HL-60 (cell line): ENCODE measurements at regions not wholly inside any gene's neighbourhood (a gene's known extent, or its start where the extent isn't known, plus 50 kb on each side); places are given as distances from the start of the nearest gene placed in this dataset.

Experiments used
- POLR2AphosphoS5 ChIP-seq: IDR thresholded peaks from 2 replicates; pipeline ENCODE4 v1.6.1; 2012; ENCODE audit warnings: low read depth
- SPI1 ChIP-seq: IDR thresholded peaks from 2 replicates; pipeline ENCODE4 v1.6.1; 2012; ENCODE audit warnings: low read depth, mild to moderate bottlenecking, borderline replicate concordance
- TF ChIP-seq, protein P1 (sequence below): IDR thresholded peaks from one replicate; pipeline ENCODE4 v1.5.1; 2011; ENCODE audit warnings: low read length, control low read depth, inconsistent platforms; ENCODE audit not compliant: insufficient read depth
- TF ChIP-seq, protein P2 (sequence below): IDR thresholded peaks from 2 replicates; pipeline ENCODE4 v1.6.1; 2012; ENCODE audit warnings: low read depth; ENCODE audit not compliant: insufficient replicate concordance

DNA sequence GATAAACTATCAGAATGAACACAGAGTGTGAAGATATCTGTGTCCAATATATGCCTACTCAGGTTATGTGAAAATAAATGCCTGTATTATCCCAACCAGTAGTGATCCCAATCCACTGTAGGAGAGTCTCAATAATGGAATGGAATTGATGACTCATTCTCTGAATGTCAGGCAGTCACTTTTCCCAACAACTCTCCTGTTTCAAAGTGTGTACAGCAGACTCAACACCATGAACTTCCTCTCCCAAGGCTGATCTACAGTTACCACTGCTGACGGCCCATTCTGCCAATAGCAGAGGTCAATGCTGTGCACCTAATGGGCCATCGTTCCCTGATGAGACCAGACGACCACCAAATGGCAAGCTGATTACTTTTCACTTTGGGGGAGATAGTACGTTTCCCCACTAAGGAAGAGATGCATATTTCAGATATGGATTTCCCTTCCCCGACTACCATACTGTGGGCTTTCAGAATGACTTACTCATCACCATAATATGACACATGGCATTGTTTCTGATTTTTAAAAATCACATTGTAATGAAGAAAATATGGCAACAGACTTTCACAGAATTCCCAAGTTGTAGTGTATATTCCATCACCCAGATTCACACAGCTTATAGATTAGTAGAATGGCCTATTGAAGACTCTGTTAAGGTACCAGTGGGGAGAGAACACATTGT lies 601.7 kb upstream of the VRK2 start:
- TF ChIP-seq SPI1 = 0 out of 2 replicates have a peak, but pooled peaks have one; percentile 4
- TF ChIP-seq, protein P1, sequence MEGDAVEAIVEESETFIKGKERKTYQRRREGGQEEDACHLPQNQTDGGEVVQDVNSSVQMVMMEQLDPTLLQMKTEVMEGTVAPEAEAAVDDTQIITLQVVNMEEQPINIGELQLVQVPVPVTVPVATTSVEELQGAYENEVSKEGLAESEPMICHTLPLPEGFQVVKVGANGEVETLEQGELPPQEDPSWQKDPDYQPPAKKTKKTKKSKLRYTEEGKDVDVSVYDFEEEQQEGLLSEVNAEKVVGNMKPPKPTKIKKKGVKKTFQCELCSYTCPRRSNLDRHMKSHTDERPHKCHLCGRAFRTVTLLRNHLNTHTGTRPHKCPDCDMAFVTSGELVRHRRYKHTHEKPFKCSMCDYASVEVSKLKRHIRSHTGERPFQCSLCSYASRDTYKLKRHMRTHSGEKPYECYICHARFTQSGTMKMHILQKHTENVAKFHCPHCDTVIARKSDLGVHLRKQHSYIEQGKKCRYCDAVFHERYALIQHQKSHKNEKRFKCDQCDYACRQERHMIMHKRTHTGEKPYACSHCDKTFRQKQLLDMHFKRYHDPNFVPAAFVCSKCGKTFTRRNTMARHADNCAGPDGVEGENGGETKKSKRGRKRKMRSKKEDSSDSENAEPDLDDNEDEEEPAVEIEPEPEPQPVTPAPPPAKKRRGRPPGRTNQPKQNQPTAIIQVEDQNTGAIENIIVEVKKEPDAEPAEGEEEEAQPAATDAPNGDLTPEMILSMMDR = no peak
- no peak for TF ChIP-seq POLR2AphosphoS5
- TF ChIP-seq, protein P2, sequence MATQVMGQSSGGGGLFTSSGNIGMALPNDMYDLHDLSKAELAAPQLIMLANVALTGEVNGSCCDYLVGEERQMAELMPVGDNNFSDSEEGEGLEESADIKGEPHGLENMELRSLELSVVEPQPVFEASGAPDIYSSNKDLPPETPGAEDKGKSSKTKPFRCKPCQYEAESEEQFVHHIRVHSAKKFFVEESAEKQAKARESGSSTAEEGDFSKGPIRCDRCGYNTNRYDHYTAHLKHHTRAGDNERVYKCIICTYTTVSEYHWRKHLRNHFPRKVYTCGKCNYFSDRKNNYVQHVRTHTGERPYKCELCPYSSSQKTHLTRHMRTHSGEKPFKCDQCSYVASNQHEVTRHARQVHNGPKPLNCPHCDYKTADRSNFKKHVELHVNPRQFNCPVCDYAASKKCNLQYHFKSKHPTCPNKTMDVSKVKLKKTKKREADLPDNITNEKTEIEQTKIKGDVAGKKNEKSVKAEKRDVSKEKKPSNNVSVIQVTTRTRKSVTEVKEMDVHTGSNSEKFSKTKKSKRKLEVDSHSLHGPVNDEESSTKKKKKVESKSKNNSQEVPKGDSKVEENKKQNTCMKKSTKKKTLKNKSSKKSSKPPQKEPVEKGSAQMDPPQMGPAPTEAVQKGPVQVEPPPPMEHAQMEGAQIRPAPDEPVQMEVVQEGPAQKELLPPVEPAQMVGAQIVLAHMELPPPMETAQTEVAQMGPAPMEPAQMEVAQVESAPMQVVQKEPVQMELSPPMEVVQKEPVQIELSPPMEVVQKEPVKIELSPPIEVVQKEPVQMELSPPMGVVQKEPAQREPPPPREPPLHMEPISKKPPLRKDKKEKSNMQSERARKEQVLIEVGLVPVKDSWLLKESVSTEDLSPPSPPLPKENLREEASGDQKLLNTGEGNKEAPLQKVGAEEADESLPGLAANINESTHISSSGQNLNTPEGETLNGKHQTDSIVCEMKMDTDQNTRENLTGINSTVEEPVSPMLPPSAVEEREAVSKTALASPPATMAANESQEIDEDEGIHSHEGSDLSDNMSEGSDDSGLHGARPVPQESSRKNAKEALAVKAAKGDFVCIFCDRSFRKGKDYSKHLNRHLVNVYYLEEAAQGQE = no peak
